HAP-1 (cell line): ENCODE measurements at regions not wholly inside any gene's neighbourhood (a gene's known extent, or its start where the extent isn't known, plus 50 kb on each side); places are given as distances from the start of the nearest gene placed in this dataset.

Experiments
- DNase-seq, 2 experiments: peaks; one replicate each; pipeline ENCODE4 v3.0.0-alpha.2; 2016 to 2020; ENCODE audit warnings: low spot score in 2 of 2
- H3K27me3 ChIP-seq: fragments of 250-450 bp; sonication (Bioruptor Pico); 2 replicates; pipeline ENCODE4 v1.5.1; 2020; ENCODE audit warnings: low read depth, mild to moderate bottlenecking, moderate library complexity
- H3K36me3 ChIP-seq: fragments of 250-450 bp; sonication (Bioruptor Pico); replicated peaks from 2 replicates; pipeline ENCODE4 v1.5.1; 2020; ENCODE audit warnings: mild to moderate bottlenecking
- H3K4me1 ChIP-seq: fragments of 250-450 bp; sonication (Bioruptor Pico); 2 replicates; pipeline ENCODE4 v1.5.1; 2020; ENCODE audit warnings: mild to moderate bottlenecking
- H3K4me3 ChIP-seq: fragments of 250-450 bp; sonication (Bioruptor Pico); 2 replicates; pipeline ENCODE4 v1.5.1; 2020; ENCODE audit warnings: mild to moderate bottlenecking, moderate library complexity
- H3K9me3 ChIP-seq: fragments of 250-450 bp; sonication (Bioruptor Pico); 2 replicates; pipeline ENCODE4 v1.5.1; 2020; ENCODE audit warnings: mild to moderate bottlenecking, moderate library complexity
- in situ Hi-C: fragments of 300-500 bp; cut with MboI; formaldehyde crosslinking; loops from 3 replicates; pipeline ENCODE4 v1.14.3; 2020; ENCODE audit warnings: low sequenced_read_pairs, inconsistent platforms, mixed read lengths

DNA sequence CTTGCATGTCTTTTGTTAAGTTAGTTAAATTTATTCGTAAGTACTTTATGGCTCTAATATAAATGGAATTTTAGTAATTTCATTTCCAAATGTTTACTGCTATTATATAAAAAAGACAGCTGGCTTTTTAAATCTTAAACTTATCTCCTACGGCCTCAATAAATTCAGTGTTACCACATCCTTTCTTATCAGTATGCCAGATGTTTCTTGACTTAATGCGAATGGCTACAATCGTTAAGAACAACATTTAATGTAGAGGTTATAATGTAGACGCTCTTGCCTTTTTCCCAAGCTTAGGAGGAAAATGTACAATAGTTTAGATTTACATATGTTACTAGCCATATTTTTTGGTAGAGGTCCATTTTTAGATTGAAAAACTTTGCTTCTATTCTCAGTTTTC lies 659.4 kb downstream of the TENT5A start:
- in situ Hi-C loops = no loop called here
- Histone ChIP-seq H3K27me3 (no peaks in the 10 kb centered on the region), H3K36me3 (no peaks in the 10 kb centered on the region), H3K4me3 (no peak overlapping the region), H3K4me1 (no peaks in the 10 kb centered on the region), H3K9me3 (no peaks in the 10 kb centered on the region)
- DNase-seq = no peak

DNA sequence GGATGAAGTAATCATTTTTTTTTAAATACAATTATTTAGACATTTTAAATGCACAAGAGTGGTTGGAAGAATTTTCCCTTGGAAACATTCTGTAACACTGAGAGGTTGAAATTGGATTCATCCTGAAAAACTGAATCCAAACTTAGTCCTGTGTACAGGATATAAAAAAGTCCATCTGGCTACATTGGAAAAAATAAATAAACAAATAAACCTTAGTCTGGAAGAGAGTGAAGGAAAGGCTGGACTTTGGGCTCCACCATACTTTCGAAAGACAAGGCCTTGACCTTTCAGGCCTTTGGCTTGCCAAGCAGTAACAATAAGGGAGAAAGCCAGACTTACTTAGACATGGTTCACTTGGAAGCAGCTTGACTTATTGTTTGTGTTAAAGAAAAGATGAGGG lies 664.3 kb downstream of the TENT5A start:
- no peak for DNase-seq
- H3K36me3 ChIP-seq = no peaks in the 10 kb centered on the region
- no peaks in the 10 kb centered on the region for H3K27me3 ChIP-seq
- no peaks in the 10 kb centered on the region for H3K4me1 ChIP-seq
- in situ Hi-C loops = no loop called here
- H3K4me3 ChIP-seq = no peak overlapping the region
- no peaks in the 10 kb centered on the region for H3K9me3 ChIP-seq

DNA sequence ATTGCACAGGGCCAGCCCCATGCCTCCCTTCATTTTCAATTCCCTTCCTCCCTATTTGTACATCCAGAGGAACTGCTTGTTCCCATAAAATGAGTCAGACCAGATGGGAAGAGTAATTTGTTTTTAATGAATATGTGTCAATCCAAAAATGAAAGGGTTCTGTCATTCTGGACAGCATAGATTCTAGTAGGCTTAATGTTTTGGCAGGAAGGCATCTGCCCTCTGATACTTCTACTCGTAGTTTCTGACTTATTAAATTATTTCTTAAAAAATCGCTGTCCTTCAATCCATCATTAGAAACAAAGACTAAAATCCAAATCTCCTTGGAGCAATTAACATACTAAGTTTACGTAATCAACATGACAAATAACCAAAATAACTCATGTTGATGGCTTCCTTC lies 665.5 kb downstream of the TENT5A start:
- H3K4me3 ChIP-seq = no peak overlapping the region
- in situ Hi-C loops = no loop called here
- no peaks in the 10 kb centered on the region for H3K4me1 ChIP-seq
- no peaks in the 10 kb centered on the region for H3K27me3 ChIP-seq
- H3K9me3 ChIP-seq = no peaks in the 10 kb centered on the region
- no peak for DNase-seq
- H3K36me3 ChIP-seq = no peaks in the 10 kb centered on the region

DNA sequence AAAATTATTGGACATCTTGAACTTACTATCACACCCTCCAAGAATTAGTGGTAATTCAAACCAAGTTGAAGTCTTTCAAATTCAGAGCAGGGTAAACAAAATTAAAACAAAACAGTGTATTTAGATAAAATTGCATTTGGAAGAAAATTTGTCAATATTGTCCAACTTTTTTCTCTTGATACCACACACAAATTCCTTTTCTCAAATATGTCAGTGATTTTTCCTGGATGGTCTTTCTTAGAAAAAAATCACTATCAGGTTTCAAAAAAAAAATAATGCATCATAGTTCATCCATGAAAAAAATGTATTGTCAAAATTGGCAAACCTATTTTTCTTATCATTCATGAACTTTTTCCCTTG lies 667.1 kb downstream of the TENT5A start:
- Histone ChIP-seq H3K36me3 (no peaks in the 10 kb centered on the region), H3K27me3 (no peaks in the 10 kb centered on the region), H3K4me1 (no peaks in the 10 kb centered on the region), H3K4me3 (no peak overlapping the region), H3K9me3 (no peaks in the 10 kb centered on the region)
- DNase-seq = no peak
- in situ Hi-C loops = no loop called here

DNA sequence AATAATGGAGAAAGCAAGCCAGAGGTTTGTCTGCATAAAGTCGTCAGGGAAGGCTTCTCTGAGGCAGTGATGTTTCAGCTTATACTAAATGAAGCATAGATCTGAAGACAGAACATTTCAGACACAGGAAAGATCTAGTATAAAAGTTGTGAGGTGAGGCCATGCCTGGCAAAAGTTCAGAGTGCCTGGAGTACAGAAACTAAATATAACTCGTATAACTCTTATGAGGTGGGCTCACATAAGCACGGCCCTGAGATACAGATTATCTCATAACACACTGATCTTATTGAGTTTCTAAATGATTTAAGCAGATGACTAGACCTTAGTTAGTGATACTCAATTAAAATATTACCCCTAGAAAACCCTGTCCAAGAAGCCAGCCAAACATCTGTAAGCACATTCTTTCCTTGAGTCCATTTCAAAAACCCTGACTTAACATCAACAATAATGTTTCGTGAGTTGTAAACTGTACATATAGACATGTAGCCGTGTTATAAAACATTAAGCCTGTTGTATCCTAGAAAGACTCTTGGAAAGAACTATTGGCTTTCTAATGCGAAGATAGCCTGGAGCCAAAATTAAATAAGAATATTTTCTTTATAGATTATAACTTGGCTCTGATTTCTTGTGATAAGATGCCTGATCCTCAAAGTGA lies 667.6 kb downstream of the TENT5A start:
- Histone ChIP-seq H3K4me1 (no peaks in the 10 kb centered on the region), H3K36me3 (no peaks in the 10 kb centered on the region), H3K9me3 (no peaks in the 10 kb centered on the region), H3K4me3 (no peak overlapping the region), H3K27me3 (no peaks in the 10 kb centered on the region)
- no peak for DNase-seq
- in situ Hi-C loops = no loop called here

DNA sequence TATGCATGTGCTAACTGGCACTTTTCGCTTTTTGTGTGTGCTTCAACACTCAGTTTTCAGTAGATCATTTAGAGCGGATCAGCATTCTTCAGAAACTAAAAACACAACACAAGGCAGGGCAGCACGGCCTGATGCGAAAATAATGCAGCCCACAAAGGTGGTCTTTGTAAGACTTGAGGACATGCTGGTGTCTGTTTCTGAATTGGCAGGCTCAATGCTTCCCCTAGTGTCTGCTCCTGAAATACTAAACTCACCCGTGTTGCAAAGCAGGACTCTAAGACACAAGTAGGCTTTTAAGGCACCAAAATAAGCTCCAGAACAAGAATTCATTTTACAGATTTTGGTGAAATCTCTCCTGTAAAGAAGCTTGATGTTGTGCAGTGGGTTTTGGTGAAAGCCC lies 676.5 kb downstream of the TENT5A start:
- Histone ChIP-seq H3K36me3 (no peaks in the 10 kb centered on the region), H3K4me3 (no peak overlapping the region), H3K9me3 (no peaks in the 10 kb centered on the region), H3K27me3 (no peaks in the 10 kb centered on the region), H3K4me1 (no peaks in the 10 kb centered on the region)
- DNase-seq = peak; percentile 3 to 7
- in situ Hi-C loops = no loop called here

DNA sequence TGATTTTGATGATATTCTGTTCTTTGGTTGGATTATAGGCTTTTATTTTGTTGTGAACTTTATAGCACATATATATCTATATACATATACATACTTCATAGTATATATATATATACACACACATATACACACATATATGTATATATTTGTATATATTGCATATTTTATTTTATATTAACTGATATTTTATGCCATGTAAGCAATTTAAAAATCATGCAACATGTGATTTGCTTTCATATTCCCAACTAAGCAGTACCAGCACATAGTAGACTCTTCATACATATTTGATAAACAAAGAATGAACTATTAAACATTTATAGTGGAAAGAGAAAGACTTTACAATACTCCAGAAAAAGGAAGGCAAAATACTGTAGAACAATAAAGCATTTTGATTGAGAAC lies 679.2 kb downstream of the TENT5A start:
- Histone ChIP-seq H3K36me3 (no peaks in the 10 kb centered on the region), H3K4me3 (no peak overlapping the region), H3K4me1 (no peaks in the 10 kb centered on the region), H3K9me3 (no peaks in the 10 kb centered on the region), H3K27me3 (no peaks in the 10 kb centered on the region)
- in situ Hi-C loops = no loop called here
- DNase-seq = no peak

DNA sequence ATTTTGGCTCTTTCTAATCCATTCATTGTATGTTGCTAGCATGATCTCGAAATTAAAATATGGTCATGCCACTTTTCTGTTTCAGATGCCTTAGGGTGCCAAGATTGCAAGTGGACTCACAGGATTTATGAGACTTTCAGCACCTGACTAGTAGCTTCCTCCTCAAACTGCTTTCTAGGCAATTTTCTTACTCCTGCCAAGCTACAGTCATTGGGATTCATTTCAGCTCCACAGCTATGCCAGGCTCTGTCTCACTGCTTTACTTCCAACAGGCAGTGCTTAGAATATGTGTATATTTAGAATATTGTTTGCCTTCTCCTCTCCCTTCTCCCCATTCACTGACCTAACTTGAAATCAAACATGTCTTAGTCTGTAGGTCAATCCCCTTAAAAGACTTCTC lies 681.4 kb downstream of the TENT5A start:
- in situ Hi-C loops = no loop called here
- Histone ChIP-seq H3K4me3 (no peak overlapping the region), H3K4me1 (no peaks in the 10 kb centered on the region), H3K36me3 (no peaks in the 10 kb centered on the region), H3K27me3 (no peaks in the 10 kb centered on the region), H3K9me3 (no peaks in the 10 kb centered on the region)
- DNase-seq = no peak

DNA sequence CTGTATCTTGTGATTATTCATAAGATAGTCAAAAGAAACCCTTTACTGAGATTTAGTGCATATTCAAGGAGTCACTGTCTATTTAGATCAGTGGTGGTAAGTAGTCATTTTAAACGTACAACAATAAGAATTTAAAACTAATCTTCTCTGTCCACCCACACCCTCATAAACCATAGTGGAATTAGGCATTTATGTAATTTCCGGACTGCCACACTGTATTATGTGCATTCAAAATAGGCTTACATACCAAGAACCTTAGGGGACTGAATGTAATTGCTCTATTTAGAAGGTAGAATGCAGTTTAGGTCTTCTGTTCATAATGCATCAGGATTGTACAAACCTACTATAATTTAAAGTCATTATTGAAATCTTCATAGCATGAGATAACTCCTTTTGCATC lies 685.4 kb downstream of the TENT5A start:
- Histone ChIP-seq H3K9me3 (no peaks in the 10 kb centered on the region), H3K4me1 (no peaks in the 10 kb centered on the region), H3K27me3 (no peaks in the 10 kb centered on the region), H3K36me3 (no peaks in the 10 kb centered on the region), H3K4me3 (no peak overlapping the region)
- peak in 1 of 2 experiments; percentile 15 for DNase-seq
- in situ Hi-C loops = no loop called here

DNA sequence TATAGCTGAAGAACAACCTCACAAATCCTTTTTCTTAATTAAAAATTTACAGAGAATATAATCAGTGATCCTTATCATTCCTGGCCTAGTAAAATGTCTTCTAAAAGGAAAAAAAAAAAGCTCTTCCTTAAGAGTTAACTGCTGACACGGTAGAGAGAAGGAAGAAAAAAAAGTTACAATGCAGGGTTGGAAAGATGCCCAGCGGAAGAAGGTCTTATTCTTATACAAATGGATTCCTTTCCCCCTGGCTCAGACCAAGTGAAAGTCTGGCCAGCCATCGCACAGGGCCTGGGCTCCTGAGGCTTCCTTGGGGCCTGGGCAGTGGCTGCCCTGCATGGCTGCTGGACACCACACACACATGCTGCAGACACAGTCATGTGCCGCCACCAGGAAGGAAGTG lies 688.6 kb downstream of the TENT5A start:
- no peak for DNase-seq
- no peaks in the 10 kb centered on the region for H3K27me3 ChIP-seq
- no peaks in the 10 kb centered on the region for H3K36me3 ChIP-seq
- H3K4me1 ChIP-seq = no peaks in the 10 kb centered on the region
- in situ Hi-C loops = no loop called here
- H3K4me3 ChIP-seq = no peak overlapping the region
- no peaks in the 10 kb centered on the region for H3K9me3 ChIP-seq

DNA sequence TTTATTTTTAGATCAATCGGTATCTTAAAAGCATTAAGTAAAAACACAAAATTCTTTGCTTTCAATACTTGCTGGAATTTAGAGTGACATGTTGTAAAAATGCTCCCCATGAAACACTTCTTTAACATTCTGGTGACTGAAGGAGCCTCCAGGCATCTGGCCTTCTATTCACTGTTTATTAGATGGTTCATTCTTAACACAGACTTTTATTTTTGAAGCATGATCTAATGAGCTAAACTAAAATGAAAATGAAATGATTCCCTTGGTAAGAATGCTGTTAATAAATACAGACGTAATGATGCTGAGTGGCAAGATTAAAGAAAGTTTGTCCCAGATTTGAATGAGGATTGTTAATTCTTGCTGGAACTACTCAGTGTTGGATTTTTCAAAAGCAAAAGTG lies 698.4 kb downstream of the TENT5A start:
- no peak overlapping the region for H3K4me3 ChIP-seq

DNA sequence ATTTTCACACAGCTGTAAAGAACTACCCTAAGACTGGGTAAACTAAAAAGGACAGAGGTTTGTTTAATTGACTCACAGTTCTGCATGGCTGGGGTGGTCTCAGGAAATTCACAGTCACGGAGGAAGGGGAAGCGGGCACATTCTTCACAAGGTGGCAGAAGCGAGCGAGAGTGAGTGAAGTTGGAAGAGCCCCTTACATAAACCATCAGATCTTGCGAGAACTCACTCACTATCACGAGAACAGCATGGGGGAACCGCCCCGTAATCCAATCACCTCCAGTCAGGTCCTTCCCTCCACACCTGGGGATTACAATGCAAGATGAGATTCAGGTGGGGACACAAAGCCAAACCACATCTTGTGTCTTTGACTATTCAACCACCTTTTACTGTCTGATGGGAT lies 700.5 kb downstream of the TENT5A start:
- H3K36me3 ChIP-seq = no peaks in the 10 kb centered on the region
- DNase-seq = no peak
- H3K4me3 ChIP-seq = no peak overlapping the region
- no peaks in the 10 kb centered on the region for H3K4me1 ChIP-seq
- H3K27me3 ChIP-seq = no peaks in the 10 kb centered on the region
- in situ Hi-C loops = no loop called here
- no peaks in the 10 kb centered on the region for H3K9me3 ChIP-seq

More for the DNA sequence above, 698.4 kb downstream of the TENT5A start:
- Histone ChIP-seq H3K27me3 (no peaks in the 10 kb centered on the region), H3K36me3 (no peaks in the 10 kb centered on the region), H3K4me1 (no peaks in the 10 kb centered on the region), H3K9me3 (no peaks in the 10 kb centered on the region)
- in situ Hi-C loops = no loop called here
- DNase-seq = no peak

DNA sequence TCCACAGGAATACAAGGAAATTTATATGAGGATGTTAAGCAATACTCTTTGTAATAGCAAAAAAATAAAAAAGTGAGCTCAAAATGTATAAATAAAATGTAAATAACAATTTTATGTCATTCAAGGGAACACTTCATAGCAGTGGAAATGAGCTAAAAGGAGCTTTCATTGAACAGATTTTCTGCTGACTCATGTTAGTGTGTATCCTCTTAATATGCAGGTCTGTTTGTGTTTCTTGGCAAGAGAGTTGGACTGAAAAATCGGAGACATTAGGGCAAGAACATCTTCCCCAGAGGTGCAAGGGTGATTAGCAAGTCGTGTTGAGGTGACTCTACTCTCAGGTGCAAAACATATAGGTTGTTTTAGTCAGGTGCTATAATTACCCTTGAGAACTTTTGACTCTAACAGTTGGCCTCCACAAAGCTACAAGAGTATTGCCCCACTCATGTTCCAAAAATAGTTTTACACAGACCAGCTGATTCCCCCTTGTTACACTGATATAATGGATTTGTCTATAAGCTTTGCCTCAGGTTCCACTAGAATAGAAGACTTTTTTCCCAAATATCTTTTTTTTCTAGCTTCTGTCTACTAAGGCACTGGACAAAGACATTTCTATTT lies 702.9 kb downstream of the TENT5A start:
- in situ Hi-C loops = no loop called here
- Histone ChIP-seq H3K4me3 (no peak overlapping the region), H3K27me3 (no peaks in the 10 kb centered on the region), H3K4me1 (no peaks in the 10 kb centered on the region), H3K36me3 (no peaks in the 10 kb centered on the region), H3K9me3 (no peaks in the 10 kb centered on the region)
- no peak for DNase-seq

DNA sequence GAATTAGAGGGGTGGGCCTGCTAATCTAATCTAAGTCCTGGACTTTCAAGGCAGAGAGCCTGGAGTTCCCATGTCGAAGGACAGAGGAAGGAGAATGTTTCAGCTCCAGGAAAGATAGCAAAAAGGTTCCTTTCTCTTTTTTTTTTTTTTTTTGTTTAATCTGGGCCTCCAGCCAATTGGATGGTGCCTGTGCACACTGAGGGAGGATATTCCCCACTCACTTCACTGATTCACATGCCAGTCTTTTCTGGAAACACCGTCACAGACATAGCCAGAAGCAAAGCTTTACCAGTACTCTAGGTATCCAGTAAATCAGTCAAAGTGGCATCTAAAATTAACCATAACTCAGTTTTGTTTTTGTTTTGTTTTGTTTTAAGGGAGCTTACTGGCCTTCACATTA lies 721.1 kb downstream of the TENT5A start:
- DNase-seq = no peak
- Histone ChIP-seq H3K36me3 (no peaks in the 10 kb centered on the region), H3K4me3 (no peak overlapping the region), H3K4me1 (no peaks in the 10 kb centered on the region), H3K27me3 (no peaks in the 10 kb centered on the region), H3K9me3 (no peaks in the 10 kb centered on the region)
- in situ Hi-C loops = no loop called here

DNA sequence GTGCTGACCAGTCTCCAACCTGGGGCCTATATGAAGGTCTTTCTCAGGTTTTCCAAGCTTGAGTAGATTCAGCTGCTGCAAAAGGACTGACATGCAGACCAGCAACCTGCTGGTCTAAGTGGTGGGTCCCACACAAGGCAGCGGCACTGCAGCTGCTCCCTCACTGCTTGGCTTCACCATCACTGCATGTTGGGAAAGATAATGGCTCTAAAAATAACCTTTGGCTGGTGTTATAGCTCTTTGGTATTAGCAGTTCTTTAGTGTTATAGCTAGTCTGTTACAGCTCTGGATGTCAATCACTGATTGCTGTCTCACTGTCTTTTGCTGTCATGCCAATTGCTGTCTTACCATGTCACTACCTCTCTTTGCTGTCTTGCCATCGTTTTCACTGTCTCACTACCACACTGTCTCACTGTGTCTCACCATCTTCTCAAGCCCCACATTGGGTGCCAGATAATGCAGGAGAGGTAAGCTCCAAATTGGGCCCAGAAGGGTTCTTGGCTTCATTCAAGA lies 726.4 kb downstream of the TENT5A start:
- H3K4me3 ChIP-seq = no peak overlapping the region
- no peaks in the 10 kb centered on the region for H3K4me1 ChIP-seq
- H3K27me3 ChIP-seq = no peaks in the 10 kb centered on the region
- no peaks in the 10 kb centered on the region for H3K36me3 ChIP-seq
- DNase-seq = no peak
- H3K9me3 ChIP-seq = no peaks in the 10 kb centered on the region
- in situ Hi-C loops = no loop called here
